ENCODE measurements at regions not wholly inside any gene's neighbourhood (a gene's known extent, or its start where the extent isn't known, plus 50 kb on each side); places are given as distances from the start of the nearest gene placed in this dataset.

DNA sequence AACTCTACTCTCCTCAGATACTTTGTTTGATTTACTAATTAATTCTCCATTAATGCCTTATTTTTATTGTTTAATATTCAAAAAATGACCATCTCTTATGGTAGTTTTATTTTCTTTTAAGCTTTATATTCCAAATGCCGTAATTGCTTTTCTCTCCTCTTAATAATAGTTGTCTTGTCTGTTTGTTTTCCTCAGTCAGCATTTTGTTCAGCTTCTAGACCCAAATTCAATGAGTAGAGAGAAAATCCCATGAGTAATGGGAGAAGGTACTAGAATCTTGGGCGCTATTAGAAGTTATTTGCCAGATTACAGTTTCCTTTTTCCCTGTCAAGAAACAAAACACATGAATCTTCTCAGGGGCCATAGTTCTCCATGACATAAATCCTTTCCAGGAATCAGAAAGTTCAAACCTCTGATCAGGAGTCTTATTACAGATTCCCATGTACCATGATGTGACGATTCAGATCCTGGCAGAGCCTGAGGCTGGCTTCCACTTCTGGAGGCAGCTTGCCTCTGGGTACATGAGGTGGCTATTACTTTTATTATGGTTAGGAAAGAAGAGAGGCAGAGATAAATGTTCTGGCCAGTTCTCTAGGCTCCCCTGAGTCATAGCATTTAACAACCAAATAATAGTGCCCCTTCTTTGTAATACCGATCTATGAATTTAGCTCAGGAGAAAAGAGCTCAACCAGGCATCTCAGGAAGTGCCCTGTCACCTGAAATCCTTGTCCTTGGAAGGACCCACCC lies 485.1 kb upstream of the SETBP1 start:
- Histone ChIP-seq H3K79me2 (ENCODE audit: insufficient read depth, low read length) (no peaks in the 10 kb centered on the region), H3K27ac (ENCODE audit: low read depth, low read length) (no peak overlapping the region), H3K27me3 (ENCODE audit: low read length) (no peaks in the 10 kb centered on the region), H3K9me2 (replicated peaks; ENCODE audit: insufficient read depth, low read length) (no peaks in the 10 kb centered on the region), H3K4me2 (ENCODE audit: low read depth, low read length, poor library complexity, severe bottlenecking) (no peak overlapping the region), H2AFZ (ENCODE audit: low read depth, low read length, severe bottlenecking) (no peak overlapping the region), H3F3A (ENCODE audit: insufficient read depth) (no peaks in the 10 kb centered on the region), H4K20me1 (ENCODE audit: low read depth, low read length) (peaks cover 4% of the 10 kb centered on the region; the same call in 1 of the 2 replicates), H3K4me3 (ENCODE audit: insufficient read depth, low read length, poor library complexity, severe bottlenecking) (no peak overlapping the region), H3K9ac (ENCODE audit: low read length) (no peak overlapping the region), H3K9me3 (ENCODE audit: insufficient read depth, low read length) (no peaks in the 10 kb centered on the region), H3K36me3 (ENCODE audit: low read length) (no peaks in the 10 kb centered on the region)
- TF ChIP-seq EZH2phosphoT487 (conservative IDR thresholded peaks at IDR 0.05; ENCODE audit: low read length) = no peak
- TF ChIP-seq, protein P1, sequence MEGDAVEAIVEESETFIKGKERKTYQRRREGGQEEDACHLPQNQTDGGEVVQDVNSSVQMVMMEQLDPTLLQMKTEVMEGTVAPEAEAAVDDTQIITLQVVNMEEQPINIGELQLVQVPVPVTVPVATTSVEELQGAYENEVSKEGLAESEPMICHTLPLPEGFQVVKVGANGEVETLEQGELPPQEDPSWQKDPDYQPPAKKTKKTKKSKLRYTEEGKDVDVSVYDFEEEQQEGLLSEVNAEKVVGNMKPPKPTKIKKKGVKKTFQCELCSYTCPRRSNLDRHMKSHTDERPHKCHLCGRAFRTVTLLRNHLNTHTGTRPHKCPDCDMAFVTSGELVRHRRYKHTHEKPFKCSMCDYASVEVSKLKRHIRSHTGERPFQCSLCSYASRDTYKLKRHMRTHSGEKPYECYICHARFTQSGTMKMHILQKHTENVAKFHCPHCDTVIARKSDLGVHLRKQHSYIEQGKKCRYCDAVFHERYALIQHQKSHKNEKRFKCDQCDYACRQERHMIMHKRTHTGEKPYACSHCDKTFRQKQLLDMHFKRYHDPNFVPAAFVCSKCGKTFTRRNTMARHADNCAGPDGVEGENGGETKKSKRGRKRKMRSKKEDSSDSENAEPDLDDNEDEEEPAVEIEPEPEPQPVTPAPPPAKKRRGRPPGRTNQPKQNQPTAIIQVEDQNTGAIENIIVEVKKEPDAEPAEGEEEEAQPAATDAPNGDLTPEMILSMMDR (IDR thresholded peaks at IDR 0.05; ENCODE audit: insufficient read depth, low read length, poor library complexity, severe bottlenecking) = no peak

GRCh38 chr18:44197832-44198611 lies 482.7 kb upstream of the SETBP1 start:
- Histone ChIP-seq H3K4me3 (ENCODE audit: insufficient read depth, low read length, poor library complexity, severe bottlenecking) (no peak overlapping the region), H4K20me1 (ENCODE audit: low read depth, low read length) (no peaks in the 10 kb centered on the region), H3K27me3 (ENCODE audit: low read length) (no peaks in the 10 kb centered on the region), H2AFZ (ENCODE audit: low read depth, low read length, severe bottlenecking) (no peak overlapping the region), H3K9ac (ENCODE audit: low read length) (no peak overlapping the region), H3K9me3 (ENCODE audit: insufficient read depth, low read length) (no peaks in the 10 kb centered on the region), H3K36me3 (ENCODE audit: low read length) (no peaks in the 10 kb centered on the region), H3K27ac (ENCODE audit: low read depth, low read length) (no peak overlapping the region), H3F3A (ENCODE audit: insufficient read depth) (no peaks in the 10 kb centered on the region), H3K4me2 (ENCODE audit: low read depth, low read length, poor library complexity, severe bottlenecking) (no peak overlapping the region), H3K9me2 (replicated peaks; ENCODE audit: insufficient read depth, low read length) (no peaks in the 10 kb centered on the region), H3K79me2 (ENCODE audit: insufficient read depth, low read length) (no peaks in the 10 kb centered on the region)
- no peak for TF ChIP-seq EZH2phosphoT487 (conservative IDR thresholded peaks at IDR 0.05; ENCODE audit: low read length)
- TF ChIP-seq, protein P1 (IDR thresholded peaks at IDR 0.05; ENCODE audit: insufficient read depth, low read length, poor library complexity, severe bottlenecking) = no peak

DNA sequence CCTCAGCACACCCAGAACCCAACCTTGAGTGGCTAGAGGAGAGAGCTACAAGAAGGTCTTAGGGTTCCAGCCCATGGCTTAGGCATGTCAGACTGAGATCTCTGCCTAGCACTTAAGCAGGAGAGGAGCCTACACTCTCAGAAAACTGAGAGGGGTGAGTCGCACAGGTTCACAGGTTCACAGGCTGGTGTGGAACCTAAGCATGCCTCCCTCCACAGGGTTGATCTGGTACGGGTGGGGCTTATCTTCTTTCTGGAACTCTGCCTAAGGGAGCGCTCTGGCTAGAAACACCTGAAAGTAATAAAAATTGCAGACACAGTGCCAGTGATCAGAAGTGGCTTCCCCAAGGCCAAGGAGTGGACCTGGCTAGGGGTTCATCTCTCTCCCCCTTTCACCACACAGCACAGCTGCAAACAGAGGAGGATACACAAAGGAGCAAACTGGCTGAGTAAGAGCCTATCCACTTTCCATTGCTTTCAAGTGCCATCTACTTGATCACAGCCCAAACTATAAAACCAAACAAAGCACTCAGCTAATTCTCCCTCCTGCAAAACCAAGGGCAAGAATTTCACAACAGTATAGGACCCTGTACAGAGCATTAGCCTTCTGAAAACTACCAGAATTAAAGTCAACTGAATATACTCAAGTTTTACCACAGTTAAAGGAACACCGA lies 481.9 kb upstream of the SETBP1 start:
- TF ChIP-seq, protein P1 (IDR thresholded peaks at IDR 0.05; ENCODE audit: insufficient read depth, low read length, poor library complexity, severe bottlenecking) = no peak
- no peak for TF ChIP-seq EZH2phosphoT487 (conservative IDR thresholded peaks at IDR 0.05; ENCODE audit: low read length)
- Histone ChIP-seq H2AFZ (ENCODE audit: low read depth, low read length, severe bottlenecking) (no peak overlapping the region), H3K36me3 (ENCODE audit: low read length) (no peaks in the 10 kb centered on the region)

More for the DNA sequence above, 481.9 kb upstream of the SETBP1 start:
- Histone ChIP-seq H3K9me2 (replicated peaks; ENCODE audit: insufficient read depth, low read length) (no peaks in the 10 kb centered on the region), H3K27me3 (ENCODE audit: low read length) (no peaks in the 10 kb centered on the region), H3K27ac (ENCODE audit: low read depth, low read length) (no peak overlapping the region), H4K20me1 (ENCODE audit: low read depth, low read length) (no peaks in the 10 kb centered on the region), H3K4me2 (ENCODE audit: low read depth, low read length, poor library complexity, severe bottlenecking) (no peak overlapping the region), H3K9ac (ENCODE audit: low read length) (no peak overlapping the region), H3K9me3 (ENCODE audit: insufficient read depth, low read length) (no peaks in the 10 kb centered on the region), H3K4me3 (ENCODE audit: insufficient read depth, low read length, poor library complexity, severe bottlenecking) (no peak overlapping the region), H3F3A (ENCODE audit: insufficient read depth) (no peaks in the 10 kb centered on the region), H3K79me2 (ENCODE audit: insufficient read depth, low read length) (no peaks in the 10 kb centered on the region)

Data from SU-DHL-6 (cell line).